GM12878 (cell line): ENCODE measurements at regions not wholly inside any gene's neighbourhood (a gene's known extent, or its start where the extent isn't known, plus 50 kb on each side); places are given as distances from the start of the nearest gene placed in this dataset.

ENCODE experiments used
- ATAC-seq: fragments of 200-7000 bp; cut with Tn5 transposase; 3 replicates; pipeline ENCODE4 v1.9.1; 2020; ENCODE audit warnings: mild to moderate bottlenecking, moderate library complexity
- BruUV-seq: library from RNA; stranded (reverse); fragments of 400-500 nt; replicated peaks from 2 replicates; lab custom pipeline; 2021; lab: Mats Ljungman, UMichigan
- CTCF ChIA-PET: fragments of 300-600 bp; sonication (Branson Sonifier 250); formaldehyde crosslinking; extraction: SDS; loops from one replicate; lab custom pipeline; 2021; ENCODE audit warnings: inconsistent platforms; lab: Yijun Ruan, JAX
- POLR2A ChIA-PET: fragments of 350-600 bp; formaldehyde crosslinking; extraction: SDS; loops from one replicate; lab custom pipeline; 2021; ENCODE audit warnings: inconsistent platforms; lab: Charles Lee
- RAD21 ChIA-PET: fragments of 300-600 bp; sonication (Branson Sonifier 250); formaldehyde crosslinking; loops from one replicate; lab custom pipeline; 2023; ENCODE audit warnings: antibody characterized with exemption; ENCODE audit not compliant: unreplicated experiment; lab: Charles Lee
- SMC1A ChIA-PET: fragments of 300-600 bp; sonication (Branson Sonifier 250); formaldehyde crosslinking; loops from one replicate; lab custom pipeline; 2023; ENCODE audit not compliant: unreplicated experiment, uncharacterized antibody; lab: Charles Lee
- DNase-seq: peaks from one replicate; pipeline ENCODE4 v3.0.0-alpha.2; 2011; ENCODE audit warnings: low read depth, low spot score
- FAIRE-seq: peaks from 3 replicates; lab custom pipeline; 2011; peaks lifted over from hg19 to GRCh38; lab: Jason Lieb, UNC
- H2AFZ ChIP-seq: 2 replicates; pipeline ENCODE4 v1.6.0; 2011; ENCODE audit warnings: low read depth, low read length, control low read depth; ENCODE audit not compliant: control insufficient read depth
- H3K27ac ChIP-seq: 2 replicates; pipeline ENCODE4 v1.5.1; 2011; ENCODE audit warnings: control low read depth; ENCODE audit not compliant: control insufficient read depth, insufficient read depth
- H3K27me3 ChIP-seq, 2 experiments: replicated peaks in 1 of 2; 2 replicates each; pipeline versions ENCODE4 v1.6.0 to v1.6.1; 2011; ENCODE audit warnings: low read length in 1 of 2; ENCODE audit not compliant: control insufficient read depth in 2 of 2, insufficient read depth in 2 of 2
- H3K36me3 ChIP-seq, 2 experiments: 2 replicates each; pipeline ENCODE4 v1.5.1; 2011; ENCODE audit warnings: low read length in 1 of 2; ENCODE audit not compliant: control insufficient read depth in 2 of 2, insufficient read depth in 2 of 2
- H3K4me1 ChIP-seq: 2 replicates; pipeline ENCODE4 v1.6.1; 2011; ENCODE audit warnings: mild to moderate bottlenecking, low read length, moderate library complexity, mixed read lengths; ENCODE audit not compliant: control insufficient read depth, insufficient read depth
- H3K4me2 ChIP-seq: 2 replicates; pipeline ENCODE4 v1.6.0; 2011; ENCODE audit warnings: control low read depth; ENCODE audit not compliant: control insufficient read depth, insufficient read depth
- H3K4me3 ChIP-seq: fragments of 200-600 bp; sonication (generic); 2 replicates; pipeline ENCODE4 v1.5.1; 2016
- H3K79me2 ChIP-seq: 2 replicates; pipeline ENCODE4 v1.6.0; 2011; ENCODE audit warnings: low read length; ENCODE audit not compliant: control insufficient read depth, insufficient read depth
- H3K9ac ChIP-seq: 2 replicates; pipeline ENCODE4 v1.8.0; 2011; ENCODE audit warnings: low read length, control low read depth, mixed read lengths; ENCODE audit not compliant: control insufficient read depth, insufficient read depth
- H3K9me3 ChIP-seq: replicated peaks from 3 replicates; pipeline ENCODE4 v1.5.1; 2011; ENCODE audit warnings: mild to moderate bottlenecking, low read length; ENCODE audit not compliant: control insufficient read depth, insufficient read depth
- H4K20me1 ChIP-seq: 2 replicates; pipeline ENCODE4 v1.6.0; 2011; ENCODE audit not compliant: control insufficient read depth, insufficient read depth
- BACH1 ChIP-seq: fragments of 450-650 bp; IDR thresholded peaks from 2 replicates; pipeline ENCODE4 v1.6.1; 2017; ENCODE audit warnings: mild to moderate bottlenecking, borderline replicate concordance
- CBFB ChIP-seq: IDR thresholded peaks from 2 replicates; pipeline ENCODE4 v1.6.1; 2016; ENCODE audit warnings: antibody characterized with exemption, low read depth
- CBX5 ChIP-seq: sonication (generic); IDR thresholded peaks from 2 replicates; pipeline ENCODE4 v1.6.1; 2016; ENCODE audit warnings: low read depth, moderate library complexity, mild to moderate bottlenecking, inconsistent platforms
- EZH2 ChIP-seq: IDR thresholded peaks from 2 replicates; pipeline ENCODE4 v1.6.1; 2012; ENCODE audit warnings: low read depth, mild to moderate bottlenecking, control low read depth, inconsistent platforms, low read length, borderline replicate concordance; ENCODE audit not compliant: control insufficient read depth
- IKZF1 ChIP-seq: fragments of 450-650 bp; conservative IDR thresholded peaks from 2 replicates; pipeline ENCODE4 v1.6.1; 2017; ENCODE audit warnings: antibody characterized with exemption, mild to moderate bottlenecking
- IRF5 ChIP-seq: fragments of 450-650 bp; IDR thresholded peaks from 2 replicates; pipeline ENCODE4 v1.6.1; 2017; ENCODE audit warnings: borderline replicate concordance
- MEF2B ChIP-seq: fragments of 450-650 bp; IDR thresholded peaks from 2 replicates; pipeline ENCODE4 v1.6.1; 2018; ENCODE audit warnings: mild to moderate bottlenecking, moderate library complexity; ENCODE audit not compliant: partially characterized antibody, poor library complexity, severe bottlenecking
- MTA3 ChIP-seq: IDR thresholded peaks from 2 replicates; pipeline ENCODE4 v1.6.1; 2012; ENCODE audit warnings: low read length, inconsistent platforms, borderline replicate concordance
- MYB ChIP-seq: fragments of 150-350 bp; IDR thresholded peaks from 2 replicates; pipeline ENCODE4 v1.6.1; 2014; ENCODE audit warnings: mild to moderate bottlenecking, low read depth, low read length, borderline replicate concordance
- MYC ChIP-seq: IDR thresholded peaks from 2 replicates; pipeline ENCODE4 v1.6.1; 2011; ENCODE audit warnings: mild to moderate bottlenecking, low read length, moderate library complexity, inconsistent platforms; ENCODE audit not compliant: insufficient read depth, insufficient replicate concordance, insufficient read length, severe bottlenecking
- PBX3 ChIP-seq: IDR thresholded peaks from 2 replicates; pipeline ENCODE4 v1.6.1; 2011; ENCODE audit warnings: mild to moderate bottlenecking, low read depth, low read length, moderate library complexity; ENCODE audit not compliant: insufficient replicate concordance
- PML ChIP-seq: IDR thresholded peaks from 2 replicates; pipeline ENCODE4 v1.6.1; 2012; ENCODE audit warnings: low read length, inconsistent platforms
- SRF ChIP-seq, 2 experiments: IDR thresholded peaks; 2 replicates each; pipeline ENCODE4 v1.6.1; 2011; ENCODE audit warnings: low read depth in 2 of 2, low read length in 2 of 2, mild to moderate bottlenecking in 1 of 2, moderate library complexity in 1 of 2
- TAF1 ChIP-seq: IDR thresholded peaks from 2 replicates; pipeline ENCODE4 v1.6.1; 2011; ENCODE audit warnings: mild to moderate bottlenecking, low read depth, low read length, borderline replicate concordance
- YY1 ChIP-seq: IDR thresholded peaks from 2 replicates; pipeline ENCODE4 v1.6.1; 2011; ENCODE audit warnings: low read depth, mild to moderate bottlenecking, low read length
- WGBS: methylation state at CpG from one replicate; pipeline ENCODE4 v1.1.6; 2016; ENCODE audit warnings: low lambda C conversion rate; ENCODE audit not compliant: insufficient replicate concordance, insufficient coverage; ENCODE audit errors: missing lambda C conversion rate; 5-methylcytosine and 5-hydroxymethylcytosine counted together
- in situ Hi-C: fragments of 300-500 bp; cut with MboI; formaldehyde crosslinking; loops from 9 replicates; pipeline ENCODE4 v1.14.3; 2018; ENCODE audit warnings: mixed read lengths
- intact Hi-C: fragments of 100-400 bp; cut with micrococcal nuclease; formaldehyde crosslinking; loops from one replicate; pipeline ENCODE4 v1.14.2; 2022; ENCODE audit not compliant: unreplicated experiment
- TF ChIP-seq, protein P1 (sequence below): fragments of 450-650 bp; formaldehyde crosslinking; IDR thresholded peaks from 2 replicates; pipeline ENCODE4 v1.4.0; 2022; ENCODE audit warnings: mild to moderate bottlenecking, moderate library complexity

- TF ChIP-seq IRF5 (no peak), YY1 (no peak), PML (no peak), MTA3 (no peak), MYB (no peak), EZH2 (no peak), TAF1 (no peak), MYC (no peak), CBFB (no peak), SRF (IDR thresholded peaks at IDR 0.05; ENCODE audit: low read depth in 2 of 2, low read length in 2 of 2) (no peak), CBX5 (no peak), IKZF1 (no peak), PBX3 (no peak), BACH1 (no peak), MEF2B (no peak)
- TF ChIP-seq, protein P1, sequence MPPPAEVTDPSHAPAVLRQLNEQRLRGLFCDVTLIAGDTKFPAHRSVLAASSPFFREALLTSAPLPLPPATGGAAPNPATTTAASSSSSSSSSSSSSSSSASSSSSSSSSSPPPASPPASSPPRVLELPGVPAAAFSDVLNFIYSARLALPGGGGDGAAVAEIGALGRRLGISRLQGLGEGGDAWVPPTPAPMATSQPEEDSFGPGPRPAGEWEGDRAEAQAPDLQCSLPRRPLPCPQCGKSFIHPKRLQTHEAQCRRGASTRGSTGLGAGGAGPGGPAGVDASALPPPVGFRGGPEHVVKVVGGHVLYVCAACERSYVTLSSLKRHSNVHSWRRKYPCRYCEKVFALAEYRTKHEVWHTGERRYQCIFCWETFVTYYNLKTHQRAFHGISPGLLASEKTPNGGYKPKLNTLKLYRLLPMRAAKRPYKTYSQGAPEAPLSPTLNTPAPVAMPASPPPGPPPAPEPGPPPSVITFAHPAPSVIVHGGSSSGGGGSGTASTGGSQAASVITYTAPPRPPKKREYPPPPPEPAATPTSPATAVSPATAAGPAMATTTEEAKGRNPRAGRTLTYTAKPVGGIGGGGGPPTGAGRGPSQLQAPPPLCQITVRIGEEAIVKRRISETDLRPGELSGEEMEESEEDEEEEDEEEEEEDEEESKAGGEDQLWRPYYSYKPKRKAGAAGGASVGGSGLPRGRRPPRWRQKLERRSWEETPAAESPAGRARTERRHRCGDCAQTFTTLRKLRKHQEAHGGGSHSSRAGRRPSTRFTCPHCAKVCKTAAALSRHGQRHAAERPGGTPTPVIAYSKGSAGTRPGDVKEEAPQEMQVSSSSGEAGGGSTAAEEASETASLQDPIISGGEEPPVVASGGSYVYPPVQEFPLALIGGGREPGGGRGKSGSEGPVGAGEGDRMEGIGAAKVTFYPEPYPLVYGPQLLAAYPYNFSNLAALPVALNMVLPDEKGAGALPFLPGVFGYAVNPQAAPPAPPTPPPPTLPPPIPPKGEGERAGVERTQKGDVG (CRISPR knock-in tag): no peak
- TF ChIP-seq, all 136 proteins: peak for 0
- no peaks in the 10 kb centered on the region; a peak in 1 of 4 replicates for H3K36me3 ChIP-seq
- H3K79me2 ChIP-seq: no peaks in the 10 kb centered on the region
- H3K9ac ChIP-seq: no peak overlapping the region
- no peak for FAIRE-seq
- H4K20me1 ChIP-seq: no peaks in the 10 kb centered on the region
- no peak overlapping the region for H2AFZ ChIP-seq
- ChIA-PET RAD21 (no interaction called here), POLR2A (no interaction called here), SMC1A (no interaction called here), CTCF (no interaction called here)
- no peaks in the 10 kb centered on the region for H3K4me1 ChIP-seq
- 42% methylated on average over 23 of the region's 25 CpGs for WGBS
- DNase-seq: no peak
- H3K9me3 ChIP-seq: no peaks in the 10 kb centered on the region
- in situ Hi-C loops (no loop called here), intact Hi-C loops (no loop called here)
- H3K27me3 ChIP-seq: no peaks in the 10 kb centered on the region; a peak in 1 of 4 replicates
- BruUV-seq: no TSS peak
- no peak overlapping the region for H3K4me3 ChIP-seq
- H3K4me2 ChIP-seq: no peak overlapping the region
- no peak overlapping the region for H3K27ac ChIP-seq
- ATAC-seq: no peak
Measured at GRCh38 chr11:70669871-70670675, 271.7 kb downstream of the CTTN start.
